SU-DHL-6 (cell line): ENCODE measurements at regions not wholly inside any gene's neighbourhood (a gene's known extent, or its start where the extent isn't known, plus 50 kb on each side); places are given as distances from the start of the nearest gene placed in this dataset.

ENCODE experiments used
- H2AFZ ChIP-seq: fragments of 200-600 bp; sonication (generic); 2 replicates; pipeline ENCODE4 v1.6.1; 2014; ENCODE audit warnings: low read depth, mild to moderate bottlenecking, moderate library complexity, mixed read lengths, antibody characterized with exemption, low read length; ENCODE audit not compliant: severe bottlenecking
- H3F3A ChIP-seq: fragments of 200-600 bp; shearing (Covaris generic); 2 replicates; pipeline ENCODE4 v1.6.0; 2016; ENCODE audit warnings: antibody characterized with exemption, mild to moderate bottlenecking; ENCODE audit not compliant: insufficient read depth
- H3K27ac ChIP-seq: fragments of 200-600 bp; sonication (generic); 2 replicates; pipeline ENCODE4 v1.5.1; 2016; ENCODE audit warnings: low read depth, mild to moderate bottlenecking, low read length, moderate library complexity, mixed read lengths
- H3K27me3 ChIP-seq: fragments of 200-600 bp; sonication (generic), shearing (Covaris generic); 2 replicates; pipeline ENCODE4 v1.6.0; 2014; ENCODE audit warnings: mild to moderate bottlenecking, low read length
- H3K36me3 ChIP-seq: fragments of 200-600 bp; sonication (generic); 2 replicates; pipeline ENCODE4 v1.6.1; 2014; ENCODE audit warnings: mild to moderate bottlenecking, low read length, mixed read lengths
- H3K4me2 ChIP-seq: fragments of 300-600, 200-600 bp; shearing (Covaris generic), sonication (generic); 2 replicates; pipeline ENCODE4 v1.6.0; 2014; ENCODE audit warnings: low read length, low read depth, mild to moderate bottlenecking; ENCODE audit not compliant: poor library complexity, severe bottlenecking
- H3K4me3 ChIP-seq: fragments of 200-600 bp; sonication (generic); 2 replicates; pipeline ENCODE4 v1.5.1; 2014; ENCODE audit warnings: antibody characterized with exemption, low read length, mild to moderate bottlenecking, mixed read lengths; ENCODE audit not compliant: insufficient read depth, poor library complexity, severe bottlenecking
- H3K79me2 ChIP-seq: fragments of 200-600 bp; sonication (generic); 2 replicates; pipeline ENCODE4 v1.6.1; 2014; ENCODE audit warnings: mild to moderate bottlenecking, low read length, moderate library complexity; ENCODE audit not compliant: insufficient read depth
- H3K9ac ChIP-seq: fragments of 200-600 bp; sonication (generic); 2 replicates; pipeline ENCODE4 v1.7.0; 2014; ENCODE audit warnings: mild to moderate bottlenecking, low read length
- H3K9me2 ChIP-seq: fragments of 200-600 bp; sonication (generic); replicated peaks from 2 replicates; pipeline ENCODE4 v1.6.1; 2014; ENCODE audit warnings: low read length; ENCODE audit not compliant: insufficient read depth
- H3K9me3 ChIP-seq: fragments of 200-600 bp; sonication (generic); 2 replicates; pipeline ENCODE4 v1.6.1; 2014; ENCODE audit warnings: low read length, mixed read lengths; ENCODE audit not compliant: insufficient read depth
- H4K20me1 ChIP-seq: fragments of 200-600 bp; sonication (generic); 2 replicates; pipeline ENCODE4 v1.6.1; 2014; ENCODE audit warnings: low read depth, mild to moderate bottlenecking, antibody characterized with exemption, low read length, moderate library complexity, mixed read lengths
- EZH2phosphoT487 ChIP-seq: fragments of 200-600 bp; sonication (generic), shearing (Covaris generic); conservative IDR thresholded peaks from 2 replicates; pipeline ENCODE4 v1.6.1; 2018; ENCODE audit warnings: mild to moderate bottlenecking, antibody characterized with exemption, low read length, moderate library complexity, mixed read lengths
- TF ChIP-seq, protein P1 (sequence below): fragments of 200-600 bp; sonication (generic); IDR thresholded peaks from one replicate; pipeline ENCODE4 v1.5.1; 2017; ENCODE audit warnings: antibody characterized with exemption, mild to moderate bottlenecking, low read length, moderate library complexity; ENCODE audit not compliant: insufficient read depth, poor library complexity, severe bottlenecking

DNA sequence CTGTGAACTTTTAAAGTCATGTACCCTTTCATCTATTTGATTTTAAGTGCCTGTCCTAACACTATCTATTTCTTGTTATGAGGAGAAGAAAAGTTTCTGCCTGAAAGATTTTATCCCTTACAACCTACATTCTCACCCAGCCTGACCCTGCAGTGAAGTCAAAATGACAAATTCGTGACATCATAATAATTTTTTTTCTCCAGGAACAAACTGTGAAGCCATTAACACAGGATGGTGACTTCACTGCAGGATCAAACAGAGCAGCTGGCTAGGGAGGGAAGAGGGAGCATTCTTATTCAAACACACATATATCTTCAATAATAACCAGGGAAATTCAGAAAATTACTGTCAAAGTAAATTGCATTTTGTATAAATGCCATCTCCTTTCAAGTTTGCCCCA is 147.8 kb upstream of the PRMT6 start:
- H3K9me2 ChIP-seq, result no peaks in the 10 kb centered on the region
- H3K4me2 ChIP-seq, result peak overlapping the region; percentile 44
- H4K20me1 ChIP-seq, result no peaks in the 10 kb centered on the region
- peaks cover 9% of the 10 kb centered on the region for H3K9me3 ChIP-seq
- H2AFZ ChIP-seq, result peak overlapping the region; percentile 23
- H3K79me2 ChIP-seq, result no peaks in the 10 kb centered on the region
- H3K9ac ChIP-seq, result no peak overlapping the region
- no peak overlapping the region for H3K4me3 ChIP-seq
- no peaks in the 10 kb centered on the region for H3K27me3 ChIP-seq
- TF ChIP-seq, protein P1, sequence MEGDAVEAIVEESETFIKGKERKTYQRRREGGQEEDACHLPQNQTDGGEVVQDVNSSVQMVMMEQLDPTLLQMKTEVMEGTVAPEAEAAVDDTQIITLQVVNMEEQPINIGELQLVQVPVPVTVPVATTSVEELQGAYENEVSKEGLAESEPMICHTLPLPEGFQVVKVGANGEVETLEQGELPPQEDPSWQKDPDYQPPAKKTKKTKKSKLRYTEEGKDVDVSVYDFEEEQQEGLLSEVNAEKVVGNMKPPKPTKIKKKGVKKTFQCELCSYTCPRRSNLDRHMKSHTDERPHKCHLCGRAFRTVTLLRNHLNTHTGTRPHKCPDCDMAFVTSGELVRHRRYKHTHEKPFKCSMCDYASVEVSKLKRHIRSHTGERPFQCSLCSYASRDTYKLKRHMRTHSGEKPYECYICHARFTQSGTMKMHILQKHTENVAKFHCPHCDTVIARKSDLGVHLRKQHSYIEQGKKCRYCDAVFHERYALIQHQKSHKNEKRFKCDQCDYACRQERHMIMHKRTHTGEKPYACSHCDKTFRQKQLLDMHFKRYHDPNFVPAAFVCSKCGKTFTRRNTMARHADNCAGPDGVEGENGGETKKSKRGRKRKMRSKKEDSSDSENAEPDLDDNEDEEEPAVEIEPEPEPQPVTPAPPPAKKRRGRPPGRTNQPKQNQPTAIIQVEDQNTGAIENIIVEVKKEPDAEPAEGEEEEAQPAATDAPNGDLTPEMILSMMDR, result no peak
- TF ChIP-seq EZH2phosphoT487, result no peak
- H3F3A ChIP-seq, result no peaks in the 10 kb centered on the region
- no peak overlapping the region for H3K27ac ChIP-seq
- 0 out of 2 replicates have a peak, but pooled peaks cover 7% of the 10 kb centered on the region for H3K36me3 ChIP-seq

DNA sequence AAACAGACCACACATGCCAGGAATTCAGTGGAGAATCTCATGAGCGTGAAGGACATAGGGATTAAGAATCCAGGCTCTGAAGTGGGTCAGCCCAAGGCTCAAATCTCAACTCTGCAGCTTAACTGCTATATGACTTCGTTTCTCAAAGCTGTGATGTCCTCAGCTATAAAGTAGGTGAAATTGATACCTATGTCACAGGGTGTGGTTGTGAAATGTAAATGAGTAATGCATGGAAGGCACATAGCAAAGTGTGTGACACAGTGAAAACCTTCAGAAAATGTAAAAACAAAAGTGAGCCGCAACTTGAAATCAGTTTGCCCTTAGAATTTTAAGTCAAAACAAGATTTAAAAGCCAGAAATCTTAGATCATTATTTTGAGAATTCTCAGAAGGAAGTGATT is 145.7 kb upstream of the PRMT6 start:
- H3K27me3 ChIP-seq, result no peaks in the 10 kb centered on the region
- H3K4me2 ChIP-seq, result no peak overlapping the region
- no peaks in the 10 kb centered on the region for H3K79me2 ChIP-seq
- no peak for TF ChIP-seq EZH2phosphoT487
- TF ChIP-seq, protein P1, result no peak
- H3K9me2 ChIP-seq, result no peaks in the 10 kb centered on the region
- H3K9ac ChIP-seq, result no peak overlapping the region
- no peak overlapping the region for H3K4me3 ChIP-seq
- peaks cover 9% of the 10 kb centered on the region for H3K9me3 ChIP-seq
- no peak overlapping the region for H2AFZ ChIP-seq
- 0 out of 2 replicates have a peak, but pooled peaks cover 7% of the 10 kb centered on the region for H3K36me3 ChIP-seq
- no peaks in the 10 kb centered on the region for H3F3A ChIP-seq
- H3K27ac ChIP-seq, result no peak overlapping the region
- H4K20me1 ChIP-seq, result no peaks in the 10 kb centered on the region

DNA sequence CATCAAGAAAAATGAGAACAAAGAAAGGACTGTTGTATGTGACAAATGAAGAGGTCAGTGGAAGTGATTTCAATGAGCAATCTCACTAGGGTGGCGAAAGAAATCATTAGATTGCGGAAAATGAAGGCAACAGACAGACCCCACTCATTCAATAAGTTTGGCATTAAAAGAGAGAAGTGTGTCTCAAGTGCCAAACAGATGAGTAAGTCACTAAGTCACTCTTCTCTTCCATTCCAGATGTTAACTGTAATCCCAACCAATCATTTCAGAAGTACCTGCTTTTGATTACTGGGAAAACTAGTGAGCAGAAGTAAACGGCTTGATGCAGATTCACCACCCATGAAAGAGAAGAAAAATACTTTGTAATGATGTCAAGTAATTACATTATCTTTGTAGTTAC is 144.3 kb upstream of the PRMT6 start:
- TF ChIP-seq EZH2phosphoT487, result no peak
- TF ChIP-seq, protein P1, result no peak
- Histone ChIP-seq H3K79me2 (no peaks in the 10 kb centered on the region), H3K27ac (no peak overlapping the region), H4K20me1 (no peaks in the 10 kb centered on the region), H3K9ac (no peak overlapping the region), H3K9me3 (0 out of 2 replicates have a peak, but pooled peaks cover under 1% of the 10 kb centered on the region), H3F3A (no peaks in the 10 kb centered on the region), H3K27me3 (no peaks in the 10 kb centered on the region), H2AFZ (no peak overlapping the region), H3K4me3 (no peak overlapping the region), H3K9me2 (no peaks in the 10 kb centered on the region), H3K36me3 (no peaks in the 10 kb centered on the region), H3K4me2 (no peak overlapping the region)

DNA sequence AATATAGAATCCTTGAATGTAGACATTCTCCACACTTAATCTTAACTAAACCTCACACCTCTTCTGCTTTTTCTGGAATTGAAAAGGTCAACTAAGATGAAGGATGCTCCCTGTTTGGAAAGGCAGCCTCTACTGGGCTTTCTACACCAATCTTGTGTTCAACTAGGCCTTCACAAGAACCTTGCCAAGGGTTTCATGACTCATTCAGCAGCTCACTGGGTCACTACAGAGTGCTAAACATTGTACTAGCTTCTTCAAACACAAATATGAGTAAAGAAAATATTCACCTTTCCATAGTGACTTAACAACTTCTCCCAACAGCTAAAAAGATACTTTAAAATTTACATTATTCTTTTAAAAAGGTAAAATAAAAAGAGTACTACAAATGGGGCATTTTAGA is 135.3 kb upstream of the PRMT6 start:
- no peak overlapping the region for H3K27ac ChIP-seq
- no peaks in the 10 kb centered on the region for H3K79me2 ChIP-seq
- no peaks in the 10 kb centered on the region for H3F3A ChIP-seq
- H3K4me2 ChIP-seq, result no peak overlapping the region
- no peaks in the 10 kb centered on the region for H4K20me1 ChIP-seq
- no peak for TF ChIP-seq EZH2phosphoT487
- TF ChIP-seq, protein P1, result no peak
- no peaks in the 10 kb centered on the region for H3K9me2 ChIP-seq
- H3K9ac ChIP-seq, result no peak overlapping the region
- no peaks in the 10 kb centered on the region for H3K9me3 ChIP-seq
- no peaks in the 10 kb centered on the region for H3K36me3 ChIP-seq
- H3K4me3 ChIP-seq, result no peak overlapping the region
- H3K27me3 ChIP-seq, result no peaks in the 10 kb centered on the region
- peak overlapping the region; percentile 46 for H2AFZ ChIP-seq
